GM03348 (cell line): ENCODE measurements at regions not wholly inside any gene's neighbourhood (a gene's known extent, or its start where the extent isn't known, plus 50 kb on each side); places are given as distances from the start of the nearest gene placed in this dataset.

Experiments used
- DNase-seq: peaks from one replicate; pipeline ENCODE4 v3.0.0; 2012; ENCODE audit warnings: low spot score

GRCh38 chr13:99123101-99124045, 77.3 kb upstream of the UBAC2 start:
- peak; percentile 57 for DNase-seq

GRCh38 chr13:99124046-99124400, 76.6 kb upstream of the UBAC2 start:
- no peak for DNase-seq

DNA sequence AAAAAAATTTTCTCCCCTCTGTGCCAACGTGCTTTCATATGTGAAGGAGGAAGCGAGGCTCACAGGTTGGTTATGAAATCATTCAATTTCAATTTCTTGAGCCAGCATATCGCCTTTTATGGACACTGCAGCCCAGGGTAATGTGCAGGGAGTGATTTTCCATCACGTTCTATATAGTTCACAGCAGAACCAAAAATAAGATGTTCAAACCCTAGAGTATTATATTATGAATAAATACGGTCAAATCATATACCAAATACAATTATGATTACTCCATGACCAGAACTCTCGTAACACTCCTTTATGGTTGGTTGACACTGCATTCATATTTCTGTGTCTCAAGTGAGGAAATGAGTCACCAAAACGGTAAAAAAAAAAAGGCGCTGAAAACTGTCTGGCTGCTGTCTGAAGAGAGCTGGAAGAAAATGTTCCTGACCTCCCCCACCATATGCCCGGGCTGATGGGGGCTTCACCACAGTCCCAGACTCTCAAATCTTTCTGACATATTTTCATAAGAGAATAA, 75.8 kb upstream of the UBAC2 start:
- DNase-seq: peak; percentile 76

GRCh38 chr13:99125326-99125915, 75.2 kb upstream of the UBAC2 start:
- no peak for DNase-seq

- no peak for DNase-seq
These were observed 73.8 kb upstream of the UBAC2 start for GRCh38 chr13:99126821-99127220.

- no peak for DNase-seq
These were observed 71.6 kb upstream of the UBAC2 start for GRCh38 chr13:99129050-99129449.

DNA sequence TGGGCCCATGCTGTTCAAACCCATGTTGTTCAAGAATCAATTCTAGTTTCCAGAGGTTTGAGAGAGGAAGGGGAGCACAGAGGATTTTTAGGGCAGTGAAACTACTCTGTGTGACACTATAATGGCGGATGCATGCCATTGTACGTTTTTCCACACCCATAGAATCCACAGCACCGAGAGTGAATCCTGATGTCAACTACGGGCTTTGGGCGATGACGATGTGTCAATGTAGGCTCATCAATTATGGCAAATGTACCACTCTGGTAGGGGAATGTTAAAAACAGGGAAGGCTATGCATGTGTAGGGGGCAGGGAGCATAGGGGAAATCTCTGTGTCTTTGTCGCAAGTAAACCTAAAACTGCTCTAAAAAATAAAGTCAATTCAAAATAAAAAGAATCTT, 70.7 kb upstream of the UBAC2 start:
- no peak for DNase-seq

- DNase-seq: no peak
These were observed 69.2 kb upstream of the UBAC2 start for GRCh38 chr13:99131410-99131809.

- DNase-seq: no peak
These were observed 68.3 kb upstream of the UBAC2 start for GRCh38 chr13:99132295-99132835.

DNA sequence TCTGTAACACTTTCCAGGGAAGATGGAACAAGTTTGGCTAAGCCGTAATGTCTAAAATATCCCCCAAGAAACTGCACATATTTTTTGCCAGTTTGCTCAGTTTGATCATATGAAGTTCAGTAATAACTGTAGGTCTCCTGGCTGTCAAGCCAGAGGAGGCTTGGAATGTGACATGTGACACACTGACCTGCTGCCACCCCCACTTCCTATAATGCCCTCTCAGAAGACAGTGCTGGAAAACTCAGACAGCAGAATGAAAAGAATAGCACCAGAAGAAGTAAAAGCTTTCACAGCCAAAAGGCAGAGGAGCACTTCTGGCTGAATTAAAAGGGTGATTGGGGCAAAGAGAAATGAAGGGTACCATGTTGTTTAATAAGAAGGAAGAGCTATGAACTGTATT, 67.4 kb upstream of the UBAC2 start:
- DNase-seq: no peak

DNA sequence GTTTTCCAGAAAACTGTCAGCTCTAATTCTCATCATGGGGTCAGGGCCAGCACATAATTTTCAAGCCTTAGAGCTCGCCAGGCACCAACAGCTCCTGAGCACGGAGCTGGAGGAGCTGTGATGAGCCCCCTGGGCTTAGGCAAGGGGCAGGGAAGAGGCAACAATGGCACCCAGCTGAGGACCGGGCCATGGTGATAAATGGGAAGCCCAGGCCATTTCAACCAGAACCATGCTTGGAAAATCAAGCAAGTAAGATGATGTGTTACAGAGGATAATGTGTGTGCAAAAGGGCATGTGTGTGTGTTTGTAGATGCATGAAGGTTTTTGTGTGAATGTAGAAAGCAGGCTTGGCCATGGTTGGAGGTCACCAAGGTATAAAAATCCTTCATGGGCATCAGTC, 66.8 kb upstream of the UBAC2 start:
- DNase-seq: no peak

DNA sequence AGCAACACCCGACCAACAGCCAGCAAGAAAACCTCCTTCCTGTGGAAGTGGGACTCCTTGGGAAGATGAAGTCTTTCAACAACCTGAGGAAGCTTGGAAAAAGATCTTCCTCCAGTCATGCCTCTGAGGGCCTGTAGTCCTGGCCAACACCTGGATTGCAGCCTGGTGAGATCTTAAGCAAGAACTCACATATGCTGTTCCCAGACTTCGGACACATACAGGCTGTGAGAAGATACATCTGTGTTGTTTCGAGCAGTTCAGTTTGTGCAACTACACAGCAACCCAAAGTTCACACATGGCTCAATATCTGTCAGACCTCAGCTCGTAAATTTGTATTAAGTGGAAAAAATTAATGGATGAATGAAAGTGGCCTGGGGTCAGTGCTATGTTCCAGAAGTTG, 65.1 kb upstream of the UBAC2 start:
- no peak for DNase-seq

DNA sequence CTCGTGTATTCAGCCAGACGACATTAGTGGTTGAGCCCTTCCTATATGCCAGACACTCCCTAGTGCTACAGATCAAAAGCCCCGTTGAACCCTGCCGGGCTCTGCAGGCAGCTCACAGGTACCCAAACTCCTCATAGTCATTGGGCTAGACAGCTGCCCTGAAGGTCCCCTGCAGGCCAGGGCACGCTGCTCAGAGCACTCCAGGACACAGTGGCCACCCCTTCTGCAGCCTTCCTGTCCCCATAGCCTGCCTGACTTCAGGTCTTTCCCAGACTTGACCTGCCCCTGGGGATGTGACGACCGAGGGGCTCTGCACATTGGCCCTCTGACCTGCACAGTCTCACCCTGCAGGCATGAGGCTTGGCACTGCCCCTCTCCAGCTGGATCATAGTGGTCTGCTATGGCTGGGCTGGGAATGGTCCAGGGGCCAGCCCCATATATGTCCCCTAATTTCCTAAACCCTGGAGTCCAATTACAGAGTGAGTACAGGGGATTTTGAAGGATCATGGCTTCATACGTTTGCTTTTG, 64.2 kb upstream of the UBAC2 start:
- no peak for DNase-seq

- no peak for DNase-seq
These were observed 59.8 kb upstream of the UBAC2 start for GRCh38 chr13:99140831-99141230.

DNA sequence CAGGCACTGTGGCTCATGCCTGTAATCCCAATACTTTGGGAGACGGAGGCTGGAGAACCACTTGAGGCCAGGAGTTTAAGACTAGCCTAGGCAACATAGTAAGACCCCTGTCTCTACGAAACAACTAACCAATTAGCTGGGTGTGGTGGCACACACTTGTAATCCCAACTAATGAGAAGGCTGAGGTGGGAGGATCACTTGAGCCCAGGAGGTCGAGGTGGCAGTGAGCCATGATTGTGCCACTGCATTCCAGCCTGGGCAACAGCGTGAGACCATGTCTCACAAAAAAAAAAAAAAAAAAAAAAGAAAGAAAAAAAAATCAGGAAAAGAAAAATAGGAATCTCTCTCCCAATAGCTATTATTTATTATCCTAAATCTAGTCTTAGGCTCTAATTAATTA, 56.8 kb upstream of the UBAC2 start:
- DNase-seq: no peak

DNA sequence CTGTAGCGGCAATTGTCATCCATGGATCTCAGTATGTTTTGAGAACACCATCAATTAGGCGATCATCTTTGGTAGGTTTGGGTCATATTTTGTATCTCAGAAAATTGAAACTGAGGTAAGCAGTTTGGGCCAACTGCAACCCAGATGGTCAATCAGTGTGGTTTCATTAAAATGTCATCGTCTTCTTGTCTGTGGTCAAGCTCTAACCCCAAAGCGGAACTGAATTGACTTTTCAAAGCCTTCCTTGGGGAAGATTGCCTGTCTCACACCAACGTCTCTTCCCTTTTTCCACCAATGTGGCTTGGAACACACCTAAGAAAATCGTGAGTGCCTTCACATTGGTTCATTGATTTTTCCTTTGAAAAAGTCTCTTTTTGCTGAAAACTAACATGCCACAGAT, 56.3 kb upstream of the UBAC2 start:
- no peak for DNase-seq

DNA sequence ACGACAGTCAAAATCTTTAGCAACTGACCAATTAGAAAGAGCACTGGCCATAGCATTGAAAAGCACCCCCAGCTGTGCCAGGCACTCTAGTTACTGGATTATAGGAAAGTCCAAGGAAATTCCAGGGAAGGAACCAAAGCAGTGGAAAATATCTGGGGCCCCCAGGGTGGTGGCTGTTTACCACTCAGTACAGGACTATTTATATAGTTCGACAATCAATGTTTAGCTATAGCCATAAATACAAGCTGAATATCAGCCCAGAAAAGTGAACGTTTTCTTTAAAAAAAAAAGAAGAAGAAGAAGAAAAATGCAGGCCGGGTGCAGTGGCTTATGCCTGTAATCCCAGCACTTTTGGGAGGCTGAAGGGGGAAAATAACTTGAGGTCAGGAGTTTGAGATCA, 55.2 kb upstream of the UBAC2 start:
- no peak for DNase-seq

DNA sequence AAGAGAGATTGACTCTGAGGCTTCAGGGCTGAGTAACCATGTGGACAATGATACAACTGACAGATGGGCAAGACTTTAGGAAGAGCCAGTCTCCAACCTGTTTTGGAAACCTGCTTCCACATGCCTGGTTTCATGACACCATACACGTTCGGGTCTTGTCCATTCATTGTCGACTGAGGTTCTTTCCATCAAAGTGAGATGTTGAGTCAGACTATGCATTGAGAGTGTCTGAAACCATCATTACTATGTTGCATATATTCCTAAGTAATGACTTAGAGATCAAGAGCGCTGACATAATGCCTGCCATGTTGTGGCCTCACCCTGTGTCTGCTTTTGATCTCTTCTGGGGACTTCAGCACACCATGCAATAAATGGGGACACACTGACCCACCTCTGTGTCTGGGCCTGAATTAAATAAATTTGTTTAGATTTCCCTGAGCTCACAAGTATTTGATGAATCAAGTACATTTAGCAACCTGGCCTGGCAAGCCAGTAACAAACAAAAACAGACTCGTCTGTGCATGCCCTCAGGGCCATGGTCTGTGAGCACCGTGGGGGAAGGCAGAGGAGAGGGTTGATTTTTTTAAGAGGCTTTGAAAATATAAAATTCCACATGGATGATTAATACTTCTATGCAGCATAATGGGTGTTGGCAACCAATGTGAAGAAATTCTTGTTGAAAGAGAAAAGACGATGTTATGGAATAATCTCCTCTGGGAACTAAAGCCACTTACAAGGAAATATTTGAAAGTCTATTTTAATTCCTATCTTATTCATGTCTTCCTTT, 49.9 kb upstream of the UBAC2 start:
- peak; percentile 85 for DNase-seq
